CD8-positive, alpha-beta memory T cell (primary cell): ENCODE measurements at regions not wholly inside any gene's neighbourhood (a gene's known extent, or its start where the extent isn't known, plus 50 kb on each side); places are given as distances from the start of the nearest gene placed in this dataset.
"Not testable (repeated sequence)": the region's sequence is repeated elsewhere in the genome, so short reads cannot be mapped to it uniquely, and the experiment has no call there.

ENCODE experiments used
- CTCF ChIA-PET: fragments of 350-600 bp; sonication (Branson Sonifier 250); formaldehyde crosslinking; loops from one replicate; lab custom pipeline; 2021; ENCODE audit warnings: antibody characterized with exemption; lab: Charles Lee
- POLR2A ChIA-PET: fragments of 350-600 bp; sonication (Branson Sonifier 250); formaldehyde crosslinking; loops from one replicate; lab custom pipeline; 2021; ENCODE audit warnings: antibody characterized with exemption; lab: Charles Lee
- DNase-seq, 5 donors: peaks; one replicate each; pipeline versions ENCODE4 v3.0.0 to v3.0.0-alpha.2; 2020 to 2022; ENCODE audit warnings: mixed read lengths in 1 of 5
- H3K27ac ChIP-seq: one replicate; pipeline ENCODE4 v1.7.0; 2013; ENCODE audit warnings: low read depth, mild to moderate bottlenecking, low read length, moderate library complexity
- H3K27me3 ChIP-seq: 2 replicates; pipeline ENCODE4 v1.7.0; 2013; ENCODE audit warnings: low read length, mild to moderate bottlenecking; ENCODE audit not compliant: insufficient read depth, poor library complexity, severe bottlenecking
- H3K36me3 ChIP-seq: 2 replicates; pipeline ENCODE4 v1.7.0; 2013; ENCODE audit warnings: mild to moderate bottlenecking, low read length, moderate library complexity; ENCODE audit not compliant: insufficient read depth
- H3K4me1 ChIP-seq: 2 replicates; pipeline ENCODE4 v1.7.0; 2013; ENCODE audit warnings: mild to moderate bottlenecking, low read length, moderate library complexity; ENCODE audit not compliant: insufficient read depth
- H3K4me3 ChIP-seq: 2 replicates; pipeline ENCODE4 v1.7.0; 2013; ENCODE audit warnings: mild to moderate bottlenecking, low read length
- H3K9me3 ChIP-seq: 2 replicates; pipeline ENCODE4 v1.7.0; 2013; ENCODE audit warnings: mild to moderate bottlenecking, low read length
- H3K27ac Mint-ChIP-seq, 8 donors: one replicate each; pipeline ENCODE4 v1.8.0; 2020 to 2021; ENCODE audit warnings: mixed read lengths in 8 of 8, mild to moderate bottlenecking in 6 of 8, inconsistent platforms in 3 of 8, moderate library complexity in 3 of 8
- H3K27me3 Mint-ChIP-seq, 2 donors: one replicate each; pipeline ENCODE4 v1.8.0; 2020 to 2021; ENCODE audit warnings: mixed read lengths in 2 of 2, mild to moderate bottlenecking in 1 of 2, moderate library complexity in 1 of 2
- H3K36me3 Mint-ChIP-seq, 3 donors: one replicate each; pipeline ENCODE4 v1.8.0; 2020 to 2021; ENCODE audit warnings: mixed read lengths in 3 of 3, inconsistent platforms in 1 of 3, mild to moderate bottlenecking in 1 of 3
- H3K4me1 Mint-ChIP-seq, 3 donors: one replicate each; pipeline ENCODE4 v1.8.0; 2020 to 2021; ENCODE audit warnings: mixed read lengths in 3 of 3, inconsistent platforms in 1 of 3, mild to moderate bottlenecking in 1 of 3
- H3K4me3 Mint-ChIP-seq, 7 donors: one replicate each; pipeline ENCODE4 v1.8.0; 2020 to 2021; ENCODE audit warnings: mixed read lengths in 7 of 7, mild to moderate bottlenecking in 6 of 7, moderate library complexity in 4 of 7, inconsistent platforms in 2 of 7
- H3K9me3 Mint-ChIP-seq, 5 donors: one replicate each; pipeline ENCODE4 v1.8.0; 2020 to 2022; ENCODE audit warnings: mixed read lengths in 5 of 5, mild to moderate bottlenecking in 3 of 5, moderate library complexity in 2 of 5, inconsistent platforms in 1 of 5

DNA sequence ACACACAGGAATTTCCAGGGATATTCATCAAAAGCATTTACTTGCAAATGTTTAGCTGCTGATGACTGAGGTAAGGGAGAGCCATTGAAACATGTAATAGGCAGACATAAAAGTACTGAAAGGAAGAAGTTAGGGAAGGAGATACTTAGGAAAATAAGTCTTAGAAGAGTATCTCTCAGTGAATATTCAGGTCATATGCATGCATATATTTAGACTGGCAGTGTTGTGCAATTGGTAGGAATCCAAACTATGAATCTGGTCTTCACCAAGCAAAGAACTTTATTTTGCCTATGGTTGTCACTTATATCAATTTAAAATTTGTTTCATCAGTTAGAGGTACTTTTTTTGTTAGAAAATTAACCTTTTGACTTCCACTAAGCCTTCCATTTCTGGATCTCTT is 1490.7 kb downstream of the SUCLG1 start:
- Mint-ChIP-seq H3K27me3 (no peaks in the 10 kb centered on the region), H3K4me1 (no peaks in the 10 kb centered on the region), H3K36me3 (no peaks in the 10 kb centered on the region), H3K9me3 (peaks cover 4 to 24% (median 7%) of the 10 kb centered on the region in 5 donors), H3K4me3 (no peak overlapping the region), H3K27ac (no peak overlapping the region)
- no peak overlapping the region for H3K4me3 ChIP-seq
- H3K36me3 ChIP-seq: no peaks in the 10 kb centered on the region
- ChIA-PET CTCF (no interaction called here), POLR2A (no interaction called here)
- no peak overlapping the region for H3K27ac ChIP-seq
- no peaks in the 10 kb centered on the region for H3K9me3 ChIP-seq
- H3K27me3 ChIP-seq: no peaks in the 10 kb centered on the region
- no peak for DNase-seq
- H3K4me1 ChIP-seq: no peaks in the 10 kb centered on the region

DNA sequence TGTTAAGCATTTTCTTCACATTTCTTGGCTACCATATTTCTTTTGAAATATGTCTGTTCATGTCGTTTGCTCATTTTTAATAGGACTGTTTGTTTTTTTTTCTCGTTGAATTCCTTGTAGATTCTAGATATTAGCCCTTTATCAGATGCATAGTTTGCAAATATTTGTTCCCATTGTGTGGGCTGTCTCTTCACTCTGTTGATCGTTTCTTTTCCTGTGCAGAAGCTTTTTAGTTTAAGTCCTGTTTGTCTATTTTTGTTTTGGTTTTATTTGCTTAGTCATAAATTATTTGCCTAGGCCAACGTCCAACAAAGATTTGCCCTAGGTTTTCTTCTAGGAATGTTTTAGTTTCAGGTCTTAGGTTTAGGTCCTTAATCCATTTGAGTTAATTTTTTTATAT is 1494.7 kb downstream of the SUCLG1 start:
- Mint-ChIP-seq H3K27me3 (no peaks in the 10 kb centered on the region), H3K9me3 (peaks cover 0 to 16% (median 4%) of the 10 kb centered on the region in 5 donors), H3K4me3 (no peak overlapping the region), H3K27ac (no peak overlapping the region), H3K36me3 (no peaks in the 10 kb centered on the region), H3K4me1 (no peaks in the 10 kb centered on the region)
- Histone ChIP-seq H3K36me3 (no peaks in the 10 kb centered on the region), H3K27ac (no peak overlapping the region), H3K4me3 (no peak overlapping the region), H3K4me1 (no peaks in the 10 kb centered on the region), H3K9me3 (no peaks in the 10 kb centered on the region), H3K27me3 (no peaks in the 10 kb centered on the region)
- POLR2A ChIA-PET: no interaction called here
- CTCF ChIA-PET: no interaction called here
- DNase-seq: no peak

DNA sequence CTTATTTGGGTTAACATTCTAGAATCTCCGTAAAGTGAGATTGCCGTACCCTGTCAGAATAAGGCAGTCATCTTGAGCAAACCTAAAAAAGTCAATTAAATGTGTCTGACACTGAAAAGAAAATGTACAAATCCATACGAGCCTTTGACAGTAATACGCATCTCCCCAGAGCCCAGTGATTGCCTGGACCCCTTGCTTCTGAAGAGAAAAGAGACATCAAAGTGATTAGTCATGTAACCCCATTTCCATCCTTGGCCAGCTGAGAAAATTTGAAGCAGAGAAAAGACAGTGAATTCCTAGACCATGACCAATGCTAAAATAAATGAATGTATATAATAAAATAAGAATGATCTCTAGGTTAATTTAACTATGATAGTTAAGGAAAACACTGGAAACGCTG is 1499.4 kb downstream of the SUCLG1 start:
- Mint-ChIP-seq H3K27me3 (no peaks in the 10 kb centered on the region), H3K4me3 (no peak overlapping the region), H3K27ac (no peak overlapping the region), H3K4me1 (no peaks in the 10 kb centered on the region), H3K36me3 (no peaks in the 10 kb centered on the region), H3K9me3 (peaks cover 0 to 18% (median 4%) of the 10 kb centered on the region in 5 donors)
- no peaks in the 10 kb centered on the region for H3K36me3 ChIP-seq
- H3K4me3 ChIP-seq: no peak overlapping the region
- ChIA-PET POLR2A (no interaction called here), CTCF (no interaction called here)
- no peaks in the 10 kb centered on the region for H3K27me3 ChIP-seq
- no peak for DNase-seq
- no peaks in the 10 kb centered on the region for H3K9me3 ChIP-seq
- H3K27ac ChIP-seq: no peak overlapping the region
- H3K4me1 ChIP-seq: no peaks in the 10 kb centered on the region

DNA sequence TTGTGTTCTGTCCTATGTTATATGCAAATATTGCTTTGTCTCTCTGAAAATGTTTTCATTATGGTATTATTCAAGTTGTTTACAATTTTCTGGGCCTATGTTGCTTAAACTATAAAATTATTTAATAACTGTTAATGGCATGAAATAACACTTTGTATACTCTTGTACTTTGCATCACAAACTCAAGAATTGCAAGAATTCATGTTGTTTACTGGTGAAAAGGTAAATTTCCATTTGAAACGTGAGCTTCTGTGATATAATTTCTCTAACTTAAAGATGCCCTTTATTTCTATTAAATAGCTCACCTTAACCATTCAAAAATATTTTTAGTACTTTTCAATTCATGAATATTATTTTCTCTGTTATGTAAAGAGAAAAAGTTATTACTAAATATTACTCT is 1504.2 kb downstream of the SUCLG1 start:
- Mint-ChIP-seq H3K4me3 (no peak overlapping the region), H3K9me3 (peaks cover 0 to 20% (median 3%) of the 10 kb centered on the region in 5 donors), H3K27ac (no peak overlapping the region), H3K4me1 (no peaks in the 10 kb centered on the region), H3K27me3 (no peaks in the 10 kb centered on the region), H3K36me3 (no peaks in the 10 kb centered on the region)
- Histone ChIP-seq H3K27ac (no peak overlapping the region), H3K27me3 (no peaks in the 10 kb centered on the region), H3K36me3 (no peaks in the 10 kb centered on the region), H3K9me3 (no peaks in the 10 kb centered on the region), H3K4me3 (no peak overlapping the region), H3K4me1 (no peaks in the 10 kb centered on the region)
- POLR2A ChIA-PET: no interaction called here
- DNase-seq: no peak
- CTCF ChIA-PET: no interaction called here

DNA sequence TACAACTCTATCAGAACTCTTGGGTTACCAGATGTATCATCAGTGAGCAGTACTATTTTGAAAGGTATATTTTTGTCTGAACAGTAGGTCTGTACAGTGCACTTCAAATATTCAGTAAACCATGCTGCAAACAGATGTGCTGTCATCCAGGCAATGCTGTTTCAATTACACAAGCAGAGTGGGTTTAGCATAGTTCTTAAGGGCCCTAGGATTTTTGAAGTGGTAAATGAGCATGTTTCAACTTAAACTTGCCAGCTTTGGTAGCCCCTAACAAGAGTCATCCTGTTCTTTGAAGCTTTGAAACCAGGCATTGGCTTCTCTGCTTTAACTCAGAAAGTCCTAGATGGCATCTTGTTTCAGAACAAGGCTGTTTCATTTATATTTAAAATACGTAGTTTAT is 1519.9 kb downstream of the SUCLG1 start:
- Histone ChIP-seq H3K4me1 (no peaks in the 10 kb centered on the region), H3K4me3 (no peak overlapping the region), H3K27ac (no peak overlapping the region), H3K27me3 (no peaks in the 10 kb centered on the region), H3K9me3 (no peaks in the 10 kb centered on the region), H3K36me3 (no peaks in the 10 kb centered on the region)
- CTCF ChIA-PET: no interaction called here
- Mint-ChIP-seq H3K9me3 (peaks cover 7 to 19% (median 9%) of the 10 kb centered on the region in 5 donors), H3K27ac (no peak overlapping the region), H3K4me1 (no peaks in the 10 kb centered on the region), H3K4me3 (no peak overlapping the region), H3K36me3 (no peaks in the 10 kb centered on the region), H3K27me3 (no peaks in the 10 kb centered on the region)
- POLR2A ChIA-PET: no interaction called here
- DNase-seq: no peak

DNA sequence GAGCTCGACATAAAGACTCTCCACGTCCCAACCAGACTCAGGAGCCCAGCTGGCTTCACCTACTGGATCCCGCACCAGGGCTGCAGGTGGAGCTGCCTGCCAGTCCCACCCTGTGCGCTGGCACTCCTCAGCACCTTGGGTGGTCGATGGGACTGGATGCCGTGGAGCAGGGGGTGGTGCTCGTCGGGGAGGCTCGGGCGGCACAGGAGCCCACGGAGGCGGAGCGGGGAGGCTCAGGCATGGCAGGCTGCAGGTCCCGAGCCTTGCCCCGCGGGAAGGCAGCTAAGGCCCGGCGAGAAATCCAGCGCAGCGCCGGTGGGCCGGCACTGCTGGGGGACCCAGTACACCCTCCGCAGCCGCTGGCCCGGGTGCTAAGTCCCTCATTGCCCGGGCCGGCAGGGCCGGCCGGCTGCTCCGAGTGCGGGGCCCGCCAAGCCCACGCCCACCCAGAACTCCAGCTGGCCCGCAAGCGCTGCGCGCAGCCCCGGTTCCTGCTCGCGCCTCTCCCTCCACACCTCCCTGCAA is 1520.7 kb downstream of the SUCLG1 start:
- H3K9me3 Mint-ChIP-seq: peaks cover 6 to 16% (median 8%) of the 10 kb centered on the region in 5 donors
- H3K4me1 ChIP-seq, H3K36me3 Mint-ChIP-seq, H3K27me3 ChIP-seq, H3K4me1 Mint-ChIP-seq, POLR2A ChIA-PET, H3K27me3 Mint-ChIP-seq, DNase-seq, H3K4me3 Mint-ChIP-seq, H3K27ac Mint-ChIP-seq, H3K9me3 ChIP-seq, H3K27ac ChIP-seq, H3K36me3 ChIP-seq, CTCF ChIA-PET, H3K4me3 ChIP-seq: not testable (repeated sequence)

DNA sequence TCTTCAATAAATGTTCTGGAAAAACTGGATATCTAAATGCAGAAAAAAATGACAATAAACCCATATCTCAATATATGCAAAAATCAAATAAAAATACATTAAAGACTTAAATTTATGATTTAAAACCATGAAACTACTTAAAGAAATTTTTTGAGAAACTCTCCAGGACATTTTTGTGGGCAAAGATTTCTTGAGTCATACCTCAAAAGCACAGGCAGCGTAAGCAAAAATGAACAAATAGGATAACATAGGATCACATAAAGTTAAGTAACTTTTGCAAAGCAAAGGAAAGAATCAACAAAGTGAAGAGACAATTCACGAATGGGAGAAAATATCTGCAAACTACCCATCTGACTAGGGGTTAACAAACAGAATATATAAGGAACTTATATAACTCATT is 1545.5 kb downstream of the SUCLG1 start:
- Mint-ChIP-seq H3K9me3 (peaks cover 2 to 31% (median 4%) of the 10 kb centered on the region in 5 donors), H3K4me1 (no peaks in the 10 kb centered on the region), H3K36me3 (no peaks in the 10 kb centered on the region), H3K4me3 (no peak overlapping the region), H3K27me3 (no peaks in the 10 kb centered on the region), H3K27ac (no peak overlapping the region)
- no peaks in the 10 kb centered on the region for H3K4me1 ChIP-seq
- H3K4me3 ChIP-seq: no peak overlapping the region
- ChIA-PET CTCF (no interaction called here), POLR2A (no interaction called here)
- H3K36me3 ChIP-seq: no peaks in the 10 kb centered on the region
- H3K27me3 ChIP-seq: no peaks in the 10 kb centered on the region
- no peak overlapping the region for H3K27ac ChIP-seq
- no peaks in the 10 kb centered on the region for H3K9me3 ChIP-seq
- DNase-seq: no peak

DNA sequence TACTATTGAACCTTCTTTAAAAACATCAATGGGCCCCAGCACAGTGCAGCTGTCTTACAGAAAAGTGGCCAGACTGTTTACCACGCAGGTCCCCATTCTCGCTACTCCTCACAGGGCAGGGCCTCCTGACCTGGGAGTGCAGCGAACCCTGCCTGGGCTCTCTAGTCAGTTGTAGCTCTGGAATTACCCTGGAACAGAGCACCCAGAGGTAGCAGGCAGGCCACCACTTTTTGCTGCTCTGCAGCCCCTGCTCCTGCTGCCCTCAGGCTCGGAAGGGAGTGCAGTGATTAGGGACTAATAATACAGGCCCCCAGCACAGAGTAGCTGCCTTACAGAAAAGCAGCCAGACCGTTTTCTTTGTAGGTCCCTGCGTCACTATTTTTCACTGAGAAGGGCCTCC is 1563.0 kb downstream of the SUCLG1 start:
- CTCF ChIA-PET: no interaction called here
- H3K27ac Mint-ChIP-seq: no peak overlapping the region

DNA sequence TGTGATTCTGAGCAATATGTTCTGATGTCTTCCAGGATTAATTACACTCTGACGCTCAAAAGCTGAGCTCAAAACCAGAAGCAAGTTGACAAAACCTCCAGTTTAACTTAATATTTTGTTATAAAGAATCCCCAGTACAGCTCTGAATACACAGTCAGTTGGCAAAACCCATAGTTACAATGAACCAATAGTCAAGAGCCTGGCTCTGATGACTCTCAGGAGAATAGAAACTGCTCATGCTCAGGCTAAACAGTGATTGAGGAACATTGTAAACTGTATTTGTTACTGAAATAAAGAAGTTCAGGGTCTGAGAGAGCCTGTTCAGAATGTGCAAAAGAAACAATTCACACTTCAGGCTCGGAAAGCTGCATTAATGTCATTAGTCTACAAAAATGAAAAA is 1565.9 kb downstream of the SUCLG1 start:
- Mint-ChIP-seq H3K9me3 (peaks cover 0 to 9% (median 4%) of the 10 kb centered on the region in 5 donors), H3K4me1 (no peaks in the 10 kb centered on the region), H3K4me3 (no peak overlapping the region), H3K27ac (no peak overlapping the region), H3K27me3 (no peaks in the 10 kb centered on the region), H3K36me3 (no peaks in the 10 kb centered on the region)
- POLR2A ChIA-PET: no interaction called here
- Histone ChIP-seq H3K9me3 (no peaks in the 10 kb centered on the region), H3K36me3 (no peaks in the 10 kb centered on the region), H3K27ac (no peak overlapping the region), H3K4me1 (no peaks in the 10 kb centered on the region), H3K27me3 (no peaks in the 10 kb centered on the region), H3K4me3 (no peak overlapping the region)
- DNase-seq: no peak
- CTCF ChIA-PET: no interaction called here

More for the DNA sequence above, 1563.0 kb downstream of the SUCLG1 start:
- Mint-ChIP-seq H3K4me3 (no peak overlapping the region), H3K36me3 (no peaks in the 10 kb centered on the region), H3K27me3 (no peaks in the 10 kb centered on the region), H3K9me3 (peaks cover 2 to 16% (median 6%) of the 10 kb centered on the region in 5 donors), H3K4me1 (no peaks in the 10 kb centered on the region)
- no peaks in the 10 kb centered on the region for H3K27me3 ChIP-seq
- H3K4me1 ChIP-seq: no peaks in the 10 kb centered on the region
- DNase-seq: no peak
- H3K4me3 ChIP-seq: no peak overlapping the region
- H3K36me3 ChIP-seq: no peaks in the 10 kb centered on the region
- no peak overlapping the region for H3K27ac ChIP-seq
- no peaks in the 10 kb centered on the region for H3K9me3 ChIP-seq
- POLR2A ChIA-PET: no interaction called here
